ENCODE measurements at regions not wholly inside any gene's neighbourhood (a gene's known extent, or its start where the extent isn't known, plus 50 kb on each side); places are given as distances from the start of the nearest gene placed in this dataset.

DNA sequence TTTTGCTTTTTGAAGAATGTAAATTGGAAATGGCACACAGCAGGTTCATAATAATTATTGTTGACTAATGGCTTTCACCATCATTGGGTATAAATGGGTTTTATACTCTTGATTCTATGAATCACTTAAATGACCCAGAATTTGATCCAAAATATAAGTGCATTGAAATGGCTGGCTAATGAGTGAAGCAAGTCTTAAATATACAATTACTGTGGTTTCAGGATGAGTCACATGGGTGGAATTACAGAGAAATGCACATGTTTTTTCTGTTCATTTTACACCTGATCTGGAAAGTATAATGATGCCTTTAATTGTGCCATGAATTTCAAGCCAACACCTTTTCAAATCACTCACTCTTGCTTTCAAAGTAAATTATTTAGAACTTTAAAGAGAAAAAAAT lies 380.8 kb upstream of the CD180 start:
- POLR2A ChIA-PET = no interaction called here
- CTCF ChIA-PET = no interaction called here
- TF ChIP-seq, protein P1, sequence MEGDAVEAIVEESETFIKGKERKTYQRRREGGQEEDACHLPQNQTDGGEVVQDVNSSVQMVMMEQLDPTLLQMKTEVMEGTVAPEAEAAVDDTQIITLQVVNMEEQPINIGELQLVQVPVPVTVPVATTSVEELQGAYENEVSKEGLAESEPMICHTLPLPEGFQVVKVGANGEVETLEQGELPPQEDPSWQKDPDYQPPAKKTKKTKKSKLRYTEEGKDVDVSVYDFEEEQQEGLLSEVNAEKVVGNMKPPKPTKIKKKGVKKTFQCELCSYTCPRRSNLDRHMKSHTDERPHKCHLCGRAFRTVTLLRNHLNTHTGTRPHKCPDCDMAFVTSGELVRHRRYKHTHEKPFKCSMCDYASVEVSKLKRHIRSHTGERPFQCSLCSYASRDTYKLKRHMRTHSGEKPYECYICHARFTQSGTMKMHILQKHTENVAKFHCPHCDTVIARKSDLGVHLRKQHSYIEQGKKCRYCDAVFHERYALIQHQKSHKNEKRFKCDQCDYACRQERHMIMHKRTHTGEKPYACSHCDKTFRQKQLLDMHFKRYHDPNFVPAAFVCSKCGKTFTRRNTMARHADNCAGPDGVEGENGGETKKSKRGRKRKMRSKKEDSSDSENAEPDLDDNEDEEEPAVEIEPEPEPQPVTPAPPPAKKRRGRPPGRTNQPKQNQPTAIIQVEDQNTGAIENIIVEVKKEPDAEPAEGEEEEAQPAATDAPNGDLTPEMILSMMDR (IDR thresholded peaks at IDR 0.05; ENCODE audit: control extremely low read depth, extremely low read depth, low read depth, missing control alignments) = no peak
- no peak for DNase-seq (ENCODE audit: extremely low spot score)

DNA sequence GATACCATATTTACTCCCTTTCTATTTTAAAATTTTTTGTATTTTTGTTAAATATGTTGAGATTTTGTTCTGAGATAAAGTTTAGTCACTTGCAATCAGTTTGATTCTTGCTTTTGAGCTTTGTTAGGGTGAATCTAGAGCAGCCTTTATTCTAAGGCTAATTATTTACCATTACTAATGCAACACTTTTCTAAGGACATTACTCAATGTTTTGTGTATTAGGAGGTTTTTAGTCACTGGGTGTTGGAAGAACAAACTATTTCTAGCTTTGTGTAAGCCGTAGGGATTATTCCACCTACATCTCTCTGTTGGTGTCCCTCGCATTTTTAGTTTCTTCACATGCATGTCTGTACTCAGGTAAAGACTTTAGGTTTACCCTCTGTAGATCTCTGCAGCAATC lies 379.5 kb upstream of the CD180 start:
- no peak for DNase-seq (ENCODE audit: extremely low spot score)
- ChIA-PET CTCF (no interaction called here), POLR2A (no interaction called here)
- TF ChIP-seq, protein P1 (IDR thresholded peaks at IDR 0.05; ENCODE audit: control extremely low read depth, extremely low read depth, low read depth, missing control alignments) = no peak

DNA sequence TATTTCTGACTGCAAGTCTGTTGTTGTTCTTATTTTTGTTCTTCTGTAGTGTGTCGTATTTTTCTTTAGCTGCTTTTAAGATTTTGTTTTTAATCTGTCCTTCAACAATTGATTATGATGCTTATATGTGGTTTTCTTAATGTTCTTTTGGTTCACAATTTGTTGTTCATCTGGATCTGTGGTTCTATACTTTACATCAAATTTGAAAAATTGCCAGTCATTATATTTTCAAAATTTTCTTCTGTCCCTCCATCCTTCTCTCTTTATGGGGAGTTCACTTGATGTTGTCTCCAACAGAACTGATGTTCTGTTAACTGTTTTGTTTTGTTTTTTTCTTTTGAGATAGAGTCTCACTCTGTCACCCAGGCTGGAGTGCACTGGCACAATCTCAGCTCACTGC lies 378.5 kb upstream of the CD180 start:
- CTCF ChIA-PET = no interaction called here

DNA sequence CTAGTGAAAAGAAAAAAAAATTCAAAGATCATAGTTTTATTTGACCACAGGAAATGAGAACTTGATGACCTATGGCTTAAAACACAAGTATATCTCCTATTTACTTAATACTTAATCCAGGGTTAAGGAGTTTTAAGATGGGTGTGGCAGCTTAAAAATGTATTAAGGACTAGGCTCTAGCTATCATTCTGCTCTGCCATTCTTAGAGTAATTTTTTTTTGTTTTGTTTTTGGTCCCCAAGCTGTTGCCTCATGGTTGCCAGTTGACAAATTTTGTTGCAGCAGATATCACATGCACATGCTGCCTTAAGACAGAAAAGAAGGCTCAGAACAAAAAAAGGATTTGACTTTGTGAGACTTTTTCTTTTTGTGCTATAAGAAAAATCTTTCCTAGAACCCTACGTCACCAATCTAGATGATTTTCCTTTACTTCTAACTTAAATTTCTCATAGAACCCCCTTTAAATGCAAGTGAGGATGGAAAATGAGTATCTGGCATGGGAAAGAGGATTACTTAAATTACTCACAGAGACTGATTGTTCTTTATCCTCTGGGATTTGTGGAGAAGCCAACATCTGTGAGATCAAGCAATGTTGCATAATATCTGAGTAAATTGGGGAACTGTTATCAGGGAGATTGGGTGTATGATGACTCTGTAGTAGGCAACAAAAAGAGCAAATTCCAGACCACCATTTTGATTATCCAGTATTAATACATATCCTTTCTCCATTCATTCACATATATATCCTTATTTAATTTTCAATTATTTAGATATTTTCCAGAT lies 364.7 kb upstream of the CD180 start:
- ChIA-PET POLR2A (no interaction called here), CTCF (no interaction called here)
- TF ChIP-seq, protein P1 (IDR thresholded peaks at IDR 0.05; ENCODE audit: control extremely low read depth, extremely low read depth, low read depth, missing control alignments) = no peak
- no peak for DNase-seq (ENCODE audit: extremely low spot score)

More for the DNA sequence above, 378.5 kb upstream of the CD180 start:
- POLR2A ChIA-PET = no interaction called here
- TF ChIP-seq, protein P1 (IDR thresholded peaks at IDR 0.05; ENCODE audit: control extremely low read depth, extremely low read depth, low read depth, missing control alignments) = no peak
- DNase-seq (ENCODE audit: extremely low spot score) = no peak

DNA sequence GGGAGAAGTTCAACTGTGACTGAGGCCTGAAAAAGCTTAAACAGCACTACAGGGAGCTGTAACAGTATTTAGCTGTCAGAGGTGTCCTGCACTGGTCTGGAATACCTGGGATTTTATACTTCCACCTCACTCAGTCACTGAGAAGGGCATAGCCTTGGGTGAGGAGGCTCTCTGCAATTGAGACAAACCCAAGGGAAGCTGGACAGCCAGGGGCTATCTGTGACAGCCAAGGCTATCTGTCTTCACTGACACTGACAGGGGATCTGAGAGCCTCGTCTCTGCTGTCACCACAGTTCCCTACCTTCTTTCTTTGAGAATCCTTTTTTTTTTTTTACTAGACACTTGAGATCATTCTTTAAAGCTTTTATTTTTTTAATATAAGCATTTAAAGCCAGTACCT lies 356.2 kb upstream of the CD180 start:
- POLR2A ChIA-PET = no interaction called here
- TF ChIP-seq, protein P1 (IDR thresholded peaks at IDR 0.05; ENCODE audit: control extremely low read depth, extremely low read depth, low read depth, missing control alignments) = no peak
- DNase-seq (ENCODE audit: extremely low spot score) = no peak
- CTCF ChIA-PET = no interaction called here

DNA sequence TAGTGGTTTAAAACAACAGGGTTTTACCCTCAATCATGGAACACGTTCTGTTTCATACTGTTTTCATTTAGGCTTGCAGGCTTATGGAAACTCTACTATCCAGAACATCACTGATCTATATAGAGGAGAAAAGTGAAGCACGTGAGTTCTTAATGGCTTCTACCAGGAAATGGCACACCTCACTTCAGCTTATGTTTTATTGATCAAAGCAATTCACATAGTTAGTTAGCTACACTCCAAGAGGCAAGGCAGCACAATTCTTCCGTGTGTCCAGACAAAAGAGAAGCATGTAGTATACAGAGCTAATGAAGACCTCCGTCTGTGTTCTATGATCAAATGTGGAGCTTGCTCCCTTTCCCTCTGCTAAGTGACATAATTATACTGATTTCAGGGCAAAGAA lies 353.3 kb upstream of the CD180 start:
- TF ChIP-seq, protein P1 (IDR thresholded peaks at IDR 0.05; ENCODE audit: control extremely low read depth, extremely low read depth, low read depth, missing control alignments) = no peak
- ChIA-PET POLR2A (no interaction called here), CTCF (no interaction called here)
- no peak for DNase-seq (ENCODE audit: extremely low spot score)

DNA sequence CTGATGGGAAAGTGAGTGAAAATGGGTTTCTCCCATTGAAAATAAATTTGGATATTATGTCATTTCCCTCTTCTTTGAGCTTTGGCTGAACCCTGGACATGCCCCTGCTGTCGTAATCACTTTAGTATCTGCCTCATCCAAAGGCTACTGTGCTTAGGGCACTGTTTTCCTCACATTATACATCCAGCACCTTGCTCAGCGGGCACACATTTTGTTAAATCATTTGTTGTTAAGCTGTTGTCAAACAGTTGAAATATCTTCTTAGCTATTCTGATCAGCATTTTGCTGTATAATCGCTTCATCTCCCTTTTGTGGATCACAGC lies 352.7 kb upstream of the CD180 start:
- DNase-seq (ENCODE audit: extremely low spot score) = no peak
- ChIA-PET CTCF (no interaction called here), POLR2A (no interaction called here)
- TF ChIP-seq, protein P1 (IDR thresholded peaks at IDR 0.05; ENCODE audit: control extremely low read depth, extremely low read depth, low read depth, missing control alignments) = no peak

All from GM10248 (cell line).